Upper lobe of left lung (tissue), 6 donors: ENCODE measurements at regions not wholly inside any gene's neighbourhood (a gene's known extent, or its start where the extent isn't known, plus 50 kb on each side); places are given as distances from the start of the nearest gene placed in this dataset.

ENCODE experiments used
- ATAC-seq, 2 donors: fragments of 200-7000 bp; cut with Tn5 transposase; one replicate each; pipeline ENCODE4 v1.9.1; 2022; ENCODE audit warnings: mild to moderate bottlenecking in 2 of 2, moderate library complexity in 2 of 2; ENCODE audit not compliant: low FRiP score in 2 of 2
- DNase-seq, 2 donors: peaks; one replicate each; pipeline ENCODE4 v3.0.0-alpha.2; 2019 to 2020
- H3K27ac ChIP-seq, 4 donors: fragments of 200-600 bp; sonication (generic); one replicate each; pipeline ENCODE4 v1.5.1; 2016 to 2019
- H3K27me3 ChIP-seq, 4 donors: fragments of 200-600 bp; sonication (generic); one replicate each; pipeline ENCODE4 v1.5.1; 2017 to 2019
- H3K36me3 ChIP-seq, 4 donors: fragments of 200-600 bp; sonication (generic); one replicate each; pipeline ENCODE4 v1.5.1; 2016 to 2019
- H3K4me1 ChIP-seq, 4 donors: fragments of 200-600 bp; sonication (generic); one replicate each; pipeline ENCODE4 v1.5.1; 2018 to 2019
- H3K4me3 ChIP-seq, 4 donors: fragments of 200-600 bp; sonication (generic); one replicate each; pipeline ENCODE4 v1.5.1; 2017 to 2019; ENCODE audit warnings: mild to moderate bottlenecking in 2 of 4, moderate library complexity in 1 of 4
- H3K9me3 ChIP-seq, 4 donors: fragments of 200-600 bp; sonication (generic); one replicate each; pipeline ENCODE4 v1.5.1; 2018 to 2019
- CTCF ChIP-seq, 6 experiments: fragments of 450-650 bp in 4 of 6; fragments of 200-600 bp in 2 of 6; sonication (generic) in 2 of 6; IDR thresholded peaks; one replicate each; pipeline ENCODE4 v1.5.1; 2016 to 2019; ENCODE audit warnings: antibody characterized with exemption in 6 of 6
- EP300 ChIP-seq, 4 donors: sonication (generic); formaldehyde crosslinking; IDR thresholded peaks; one replicate each; pipeline ENCODE4 v1.5.1; 2017; ENCODE audit warnings: antibody characterized with exemption in 4 of 4, control low read depth in 2 of 4
- POLR2A ChIP-seq, 4 donors: fragments of 450-650 bp; IDR thresholded peaks; one replicate each; pipeline ENCODE4 v1.5.1; 2016 to 2017; ENCODE audit warnings: antibody characterized with exemption in 4 of 4, mild to moderate bottlenecking in 2 of 4
- POLR2AphosphoS5 ChIP-seq, 2 donors: sonication (generic); formaldehyde crosslinking; IDR thresholded peaks; one replicate each; pipeline ENCODE4 v1.5.1; 2017; ENCODE audit warnings: antibody characterized with exemption in 2 of 2
- WGBS, 2 donors: methylation state at CpG; one replicate each; pipeline ENCODE4 v1.1.5; 2017 to 2018; 5-methylcytosine and 5-hydroxymethylcytosine counted together
- donor health status: DM: no; HTN: no; CAD: no; lungs with moderate emphysema.
- donor health status: DM: no; HTN: yes; CAD: no; lungs with severe emphysema.

- no peak overlapping the region for H3K27ac ChIP-seq
- ATAC-seq = no peak
- WGBS, 2 donors = 58 to 73% methylated on average over 2 of the region's 2 CpGs
- no peaks in the 10 kb centered on the region for H3K27me3 ChIP-seq
- H3K36me3 ChIP-seq = no peaks in the 10 kb centered on the region
- H3K9me3 ChIP-seq = peaks cover 0 to 4% (median 0%) of the 10 kb centered on the region in 4 donors
- no peak for TF ChIP-seq POLR2A (IDR thresholded peaks at IDR 0.05)
- no peak for TF ChIP-seq EP300 (IDR thresholded peaks at IDR 0.05)
- TF ChIP-seq POLR2AphosphoS5 (IDR thresholded peaks at IDR 0.05) = no peak
- no peak for TF ChIP-seq CTCF (IDR thresholded peaks at IDR 0.05)
- no peak for DNase-seq
- H3K4me3 ChIP-seq = no peak overlapping the region
- H3K4me1 ChIP-seq = no peaks in the 10 kb centered on the region
Observed at GRCh38 chr6:5930968-5931367, 75.8 kb downstream of the NRN1 start.

DNA sequence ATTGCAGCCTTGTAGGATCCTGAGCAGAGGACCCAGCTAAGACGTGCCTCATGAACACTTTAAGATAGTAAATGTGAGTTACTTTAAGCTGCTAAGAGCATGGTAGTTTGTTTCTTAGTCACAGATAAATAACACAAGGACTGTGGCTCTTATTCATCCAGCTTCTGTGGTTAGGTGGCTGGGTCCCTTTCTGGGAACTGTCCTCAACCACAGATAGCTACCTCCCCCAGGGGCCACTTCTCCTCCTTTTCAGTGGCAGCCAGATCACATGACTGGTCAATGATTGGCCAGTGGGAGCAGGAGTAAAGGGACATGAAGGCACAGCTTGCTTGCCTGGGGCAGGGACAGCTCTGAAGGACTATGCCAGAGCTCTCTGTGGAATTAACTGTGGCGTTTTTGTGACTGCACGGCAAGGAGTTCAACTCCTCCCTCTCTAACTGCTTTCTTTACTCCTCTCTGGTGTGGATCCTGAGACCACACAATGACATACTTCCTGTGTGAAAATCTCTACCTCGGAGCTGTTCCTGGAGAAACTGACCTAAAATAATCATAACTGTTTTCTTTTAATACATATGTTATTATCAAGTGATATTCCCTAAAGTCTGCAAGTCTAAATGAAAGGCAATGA is 76.5 kb downstream of the NRN1 start:
- Histone ChIP-seq H3K4me1 (no peaks in the 10 kb centered on the region), H3K27ac (no peak overlapping the region), H3K36me3 (no peaks in the 10 kb centered on the region), H3K4me3 (no peak overlapping the region), H3K27me3 (no peaks in the 10 kb centered on the region), H3K9me3 (peaks cover 0 to 4% (median 0%) of the 10 kb centered on the region in 4 donors)
- 62 to 70% methylated on average over 4 of the region's 4 CpGs for whole genome bisulfite sequencing, 2 donors
- DNase-seq = no peak
- TF ChIP-seq CTCF (IDR thresholded peaks at IDR 0.05) = no peak
- TF ChIP-seq EP300 (IDR thresholded peaks at IDR 0.05) = no peak
- TF ChIP-seq POLR2AphosphoS5 (IDR thresholded peaks at IDR 0.05) = no peak
- no peak for TF ChIP-seq POLR2A (IDR thresholded peaks at IDR 0.05)
- ATAC-seq = no peak

DNA sequence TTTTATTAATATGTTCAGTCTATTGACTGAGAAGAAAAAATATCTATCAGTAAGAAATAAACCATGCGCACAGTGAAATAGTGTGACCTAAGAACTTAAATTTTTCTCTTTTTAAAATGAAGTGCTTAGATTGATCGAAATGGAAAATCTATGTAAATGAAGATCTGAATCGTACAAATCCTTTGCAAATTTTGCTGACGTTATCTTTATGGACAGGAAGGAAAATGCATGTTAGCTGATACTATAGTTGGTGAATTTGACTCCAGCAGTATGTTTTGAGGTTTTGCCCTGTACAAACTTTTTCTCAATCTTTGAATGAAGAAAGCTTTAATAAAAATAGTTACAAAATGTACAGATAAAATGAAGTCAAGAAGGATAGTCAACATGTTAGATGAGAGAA is 82.9 kb downstream of the NRN1 start:
- H3K4me3 ChIP-seq = no peak overlapping the region
- H3K27ac ChIP-seq = no peak overlapping the region
- 89 to 92% methylated on average over 4 of the region's 4 CpGs for WGBS, 2 donors
- no peaks in the 10 kb centered on the region for H3K27me3 ChIP-seq
- DNase-seq = no peak
- TF ChIP-seq EP300 (IDR thresholded peaks at IDR 0.05) = no peak
- no peak for TF ChIP-seq POLR2A (IDR thresholded peaks at IDR 0.05)
- H3K36me3 ChIP-seq = no peaks in the 10 kb centered on the region
- peaks cover 0 to 8% (median 0%) of the 10 kb centered on the region in 4 donors for H3K9me3 ChIP-seq
- no peak for ATAC-seq
- no peaks in the 10 kb centered on the region for H3K4me1 ChIP-seq

DNA sequence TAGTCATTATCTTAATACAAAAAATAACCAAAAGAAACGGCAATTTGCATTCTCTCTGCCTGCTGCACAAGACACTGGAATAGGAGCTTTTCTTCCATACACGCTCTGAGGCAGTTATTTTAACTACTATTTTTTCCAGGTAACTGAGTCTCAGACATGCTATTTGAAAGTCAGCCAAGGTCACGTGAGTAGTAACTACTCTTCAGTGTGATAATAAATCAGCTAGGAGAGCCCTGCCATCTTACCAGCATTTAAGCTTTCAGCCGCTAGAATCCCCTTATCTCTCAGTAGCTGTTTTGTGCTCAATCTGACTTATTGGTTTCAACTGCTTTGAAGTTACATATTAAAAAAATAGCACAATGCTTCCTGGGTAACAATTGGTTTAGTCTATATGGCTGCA is 84.5 kb downstream of the NRN1 start:
- H3K27me3 ChIP-seq = no peaks in the 10 kb centered on the region
- DNase-seq (no peak), ATAC-seq (no peak)
- H3K4me1 ChIP-seq = no peaks in the 10 kb centered on the region
- TF ChIP-seq POLR2A (IDR thresholded peaks at IDR 0.05) (no peak), CTCF (IDR thresholded peaks at IDR 0.05) (no peak), EP300 (IDR thresholded peaks at IDR 0.05) (no peak), POLR2AphosphoS5 (IDR thresholded peaks at IDR 0.05) (no peak)
- H3K36me3 ChIP-seq = no peaks in the 10 kb centered on the region
- 71 to 73% methylated on average over 4 of the region's 4 CpGs for WGBS, 2 donors
- H3K4me3 ChIP-seq = no peak overlapping the region
- H3K9me3 ChIP-seq = peaks cover 0 to 8% (median 0%) of the 10 kb centered on the region in 4 donors
- no peak overlapping the region for H3K27ac ChIP-seq

GRCh38 chr6:5909721-5910120 is 97.0 kb downstream of the NRN1 start:
- DNase-seq (no peak), ATAC-seq (no peak)
- Histone ChIP-seq H3K27me3 (no peaks in the 10 kb centered on the region), H3K4me3 (no peak overlapping the region), H3K27ac (no peak overlapping the region), H3K36me3 (no peaks in the 10 kb centered on the region), H3K4me1 (peaks cover 0 to 4% (median 0%) of the 10 kb centered on the region in 4 donors), H3K9me3 (no peaks in the 10 kb centered on the region)
- 87 to 94% methylated on average over 5 of the region's 5 CpGs for WGBS, 2 donors
- TF ChIP-seq EP300 (IDR thresholded peaks at IDR 0.05) = no peak
- no peak for TF ChIP-seq POLR2AphosphoS5 (IDR thresholded peaks at IDR 0.05)
- TF ChIP-seq POLR2A (IDR thresholded peaks at IDR 0.05) = no peak
- no peak for TF ChIP-seq CTCF (IDR thresholded peaks at IDR 0.05)
